Cerebellar nuclear complex (tissue), 1 donor: ENCODE measurements at regions not wholly inside any gene's neighbourhood (a gene's known extent, or its start where the extent isn't known, plus 50 kb on each side); places are given as distances from the start of the nearest gene placed in this dataset.
"Not testable (repeated sequence)": the region's sequence is repeated elsewhere in the genome, so short reads cannot be mapped to it uniquely, and the experiment has no call there.

ENCODE experiments used
- DNase-seq, 2 experiments: peaks; one replicate each; lab custom pipeline; 2025; lab: John Stamatoyannopoulos, UW

DNA sequence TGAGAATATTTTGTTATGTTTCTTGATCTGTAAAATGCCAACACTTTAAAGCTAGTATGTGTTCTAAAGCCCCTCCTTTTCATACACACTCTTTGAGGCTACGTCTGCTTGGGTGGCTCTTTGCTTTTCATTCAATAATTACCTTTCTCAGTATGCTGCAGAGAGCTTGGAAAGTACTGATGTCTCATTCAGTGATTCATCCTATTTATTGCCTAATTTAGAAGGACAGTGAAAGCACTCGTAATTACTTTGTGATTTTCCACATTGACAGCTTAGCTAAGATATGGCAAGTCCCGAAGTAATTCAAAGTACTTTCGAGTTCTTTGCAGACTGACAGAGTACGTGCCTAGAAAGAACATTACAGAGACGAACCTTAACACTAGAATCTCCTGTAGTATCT lies 57.2 kb downstream of the BMP15 start:
- DNase-seq: no peak

DNA sequence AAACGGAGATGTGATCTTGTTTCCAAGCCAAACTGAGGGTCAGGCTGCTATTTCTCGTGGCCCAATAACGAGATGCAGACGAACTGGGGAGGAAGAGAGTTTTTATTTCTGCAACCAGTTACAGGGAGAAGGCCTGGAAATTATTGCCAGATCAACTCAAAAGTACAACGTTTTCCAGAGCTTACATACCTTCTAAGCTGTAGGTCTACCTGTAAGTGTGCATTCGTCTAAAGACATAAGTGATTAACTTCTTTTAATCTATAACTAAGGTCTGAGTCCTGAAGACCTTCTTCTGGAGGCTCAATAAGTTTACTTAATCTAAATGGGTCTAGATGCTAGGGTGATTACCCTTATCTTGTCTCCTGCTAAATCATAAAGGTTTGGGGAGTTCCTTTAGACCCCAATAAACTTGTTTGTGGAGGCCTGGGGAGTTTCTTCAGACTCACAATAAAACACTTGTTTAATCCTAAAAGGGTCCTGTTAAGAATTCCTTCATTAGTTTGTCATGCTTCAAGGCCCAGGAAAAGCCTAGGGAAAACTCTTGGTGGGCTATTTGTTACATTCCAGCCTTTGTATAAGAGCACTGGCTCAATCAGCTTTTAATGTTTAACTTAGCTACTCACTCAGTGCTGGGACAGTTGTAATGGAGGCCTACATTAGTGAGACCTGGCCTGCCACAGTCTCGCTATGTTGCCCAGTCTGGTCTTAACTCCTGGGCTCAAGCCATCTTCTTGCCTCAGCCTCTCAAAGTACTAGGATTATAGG lies 58.5 kb downstream of the BMP15 start:
- not testable (repeated sequence) for DNase-seq

DNA sequence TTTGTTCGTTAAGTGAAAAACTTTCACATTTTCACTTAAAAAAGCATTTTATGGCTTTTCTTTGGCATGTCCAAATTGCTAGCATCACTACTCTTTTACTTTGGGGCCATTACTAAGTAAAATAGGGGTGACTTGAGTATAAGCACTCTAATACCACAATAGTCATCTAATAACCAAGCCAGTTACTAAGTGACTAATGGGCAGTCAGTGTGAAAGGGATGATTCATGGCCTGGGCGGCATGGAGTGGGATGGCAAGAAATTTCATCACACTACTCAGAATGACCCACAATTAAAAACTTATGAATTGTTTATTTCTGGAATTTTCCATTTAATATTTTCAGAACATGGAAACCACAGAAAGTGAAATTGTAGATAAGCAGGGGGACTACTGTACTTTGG lies 60.9 kb downstream of the BMP15 start:
- DNase-seq: no peak

DNA sequence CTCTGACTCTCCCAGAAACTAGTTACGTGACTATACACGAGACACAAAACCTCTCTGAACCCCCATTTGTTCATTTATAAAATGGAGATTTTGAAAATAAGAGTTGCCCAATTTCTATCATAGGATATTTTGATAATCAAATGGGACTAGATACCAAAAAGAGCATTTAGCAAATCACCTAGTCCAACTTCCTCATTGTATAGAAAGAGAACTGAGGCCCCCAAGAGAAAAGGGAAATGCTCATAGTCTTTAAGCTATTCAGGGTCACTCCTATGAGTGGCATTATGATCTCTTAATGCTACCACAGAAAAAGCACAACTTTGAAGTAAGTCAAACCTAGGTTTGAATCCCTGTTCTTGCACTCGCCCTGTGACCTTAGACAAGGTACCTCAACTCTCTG lies 62.7 kb downstream of the BMP15 start:
- DNase-seq: no peak

DNA sequence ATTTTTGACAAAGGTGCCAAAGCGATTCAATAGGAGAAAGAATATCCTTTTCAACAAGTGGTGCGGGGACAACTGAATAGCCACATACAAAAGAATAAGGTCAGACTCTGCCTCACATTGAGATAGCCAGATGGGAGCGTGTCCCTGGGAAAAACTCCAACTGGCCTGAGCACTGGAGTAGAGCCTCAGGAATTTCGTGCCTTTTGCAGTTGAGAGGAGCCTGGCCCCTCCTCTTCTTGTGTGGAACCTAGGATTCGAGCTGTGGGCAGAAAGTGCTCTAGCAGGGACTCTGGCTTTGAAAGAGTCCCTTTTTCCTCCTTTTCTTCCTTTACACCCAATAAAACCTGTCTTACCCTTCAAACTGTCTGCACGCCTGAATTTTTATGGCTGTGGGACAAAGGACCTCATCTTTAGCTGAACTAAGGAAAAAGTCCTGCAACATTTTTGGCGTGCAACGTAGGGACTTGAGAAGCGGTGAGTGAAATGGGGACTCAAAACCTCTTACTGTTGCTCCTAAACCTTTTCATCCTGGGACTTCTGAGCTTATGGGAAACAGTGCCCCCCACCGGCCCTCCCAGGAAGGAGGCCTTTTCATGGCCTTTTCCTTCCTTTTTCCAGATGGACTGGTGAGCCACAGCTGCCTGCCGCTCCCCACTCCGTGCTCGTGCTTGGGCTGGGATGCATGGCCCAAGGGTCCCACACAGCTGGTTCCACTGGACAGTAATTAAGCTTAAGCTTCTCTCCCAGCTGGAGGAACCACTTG lies 68.6 kb downstream of the BMP15 start:
- peak in 1 of 2 experiments; percentile 8 for DNase-seq

DNA sequence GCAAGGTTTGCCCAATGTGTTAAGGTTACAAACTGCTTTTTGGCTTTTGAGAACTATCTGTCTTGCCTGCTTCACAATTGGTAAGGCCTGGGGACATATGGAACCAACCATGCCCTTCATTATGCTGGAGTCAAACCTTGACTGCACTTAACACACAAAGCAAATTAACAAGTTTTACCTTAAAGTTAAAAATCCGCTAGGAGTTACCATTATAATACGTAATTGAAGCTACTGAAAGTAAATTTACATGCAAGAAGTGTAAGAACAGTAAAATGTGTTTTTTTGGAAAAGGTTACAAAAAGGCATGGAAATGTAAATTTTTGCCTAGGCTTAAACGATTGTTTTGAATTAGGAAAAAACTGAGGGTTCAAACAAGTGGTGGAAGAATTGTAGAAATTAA lies 69.7 kb downstream of the BMP15 start:
- no peak for DNase-seq

DNA sequence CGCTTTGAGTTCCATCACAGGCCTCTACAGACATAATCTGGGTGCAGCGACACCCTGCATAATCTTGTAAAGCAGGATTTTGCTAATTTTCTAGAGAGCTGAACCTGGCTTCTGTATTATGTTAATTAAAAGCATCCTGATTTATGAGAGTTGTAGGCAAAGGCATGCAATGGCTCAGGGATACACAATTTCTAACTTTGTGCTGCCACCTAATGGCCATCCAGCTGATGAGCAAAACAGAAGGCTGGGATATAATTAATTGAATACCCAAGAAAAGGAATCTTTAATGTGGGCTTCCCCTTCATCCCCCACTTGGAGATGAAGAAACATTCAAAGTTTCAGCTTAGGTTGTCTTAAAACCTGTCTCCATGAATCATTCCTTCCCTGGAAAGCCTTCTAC lies 78.1 kb downstream of the BMP15 start:
- DNase-seq: peak in 1 of 2 experiments; percentile 1

DNA sequence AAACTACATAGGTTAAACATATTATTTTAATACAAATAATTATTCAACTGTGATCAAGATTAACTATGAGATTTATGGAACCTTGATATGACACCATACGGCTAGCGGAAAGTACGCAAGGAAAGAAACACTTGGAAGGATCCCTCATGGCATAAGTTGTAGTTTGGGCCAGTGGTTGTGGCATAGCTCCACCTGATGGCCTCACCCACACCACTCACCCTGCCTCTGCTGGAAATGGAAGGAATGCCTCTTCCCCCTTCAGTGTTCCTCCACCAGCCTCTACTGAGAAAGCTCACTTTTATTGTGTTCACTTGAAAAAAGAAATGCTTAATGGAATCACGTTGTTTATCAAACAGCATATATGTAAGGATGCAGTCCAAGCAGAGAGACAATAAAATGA lies 86.4 kb downstream of the BMP15 start:
- DNase-seq: no peak

DNA sequence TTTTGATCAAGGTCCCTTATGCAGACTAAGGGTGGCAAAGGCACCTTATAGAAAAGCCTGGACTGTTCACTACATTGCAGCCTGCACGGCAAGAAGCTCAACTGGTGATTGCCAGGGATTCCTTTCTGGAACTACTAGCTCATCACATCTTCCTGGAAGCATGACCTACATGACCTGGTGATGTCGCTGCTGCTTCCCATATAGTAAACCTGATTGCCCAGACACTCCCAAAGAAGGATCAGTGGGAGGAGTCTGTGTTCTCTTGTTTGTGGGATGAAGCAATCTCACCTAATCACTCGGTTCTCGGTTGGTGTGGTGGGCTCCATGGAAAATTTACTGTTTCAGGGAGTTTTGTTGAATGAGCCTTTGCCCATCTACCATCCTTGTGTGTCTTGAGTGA lies 89.8 kb downstream of the BMP15 start:
- not testable (repeated sequence) for DNase-seq

DNA sequence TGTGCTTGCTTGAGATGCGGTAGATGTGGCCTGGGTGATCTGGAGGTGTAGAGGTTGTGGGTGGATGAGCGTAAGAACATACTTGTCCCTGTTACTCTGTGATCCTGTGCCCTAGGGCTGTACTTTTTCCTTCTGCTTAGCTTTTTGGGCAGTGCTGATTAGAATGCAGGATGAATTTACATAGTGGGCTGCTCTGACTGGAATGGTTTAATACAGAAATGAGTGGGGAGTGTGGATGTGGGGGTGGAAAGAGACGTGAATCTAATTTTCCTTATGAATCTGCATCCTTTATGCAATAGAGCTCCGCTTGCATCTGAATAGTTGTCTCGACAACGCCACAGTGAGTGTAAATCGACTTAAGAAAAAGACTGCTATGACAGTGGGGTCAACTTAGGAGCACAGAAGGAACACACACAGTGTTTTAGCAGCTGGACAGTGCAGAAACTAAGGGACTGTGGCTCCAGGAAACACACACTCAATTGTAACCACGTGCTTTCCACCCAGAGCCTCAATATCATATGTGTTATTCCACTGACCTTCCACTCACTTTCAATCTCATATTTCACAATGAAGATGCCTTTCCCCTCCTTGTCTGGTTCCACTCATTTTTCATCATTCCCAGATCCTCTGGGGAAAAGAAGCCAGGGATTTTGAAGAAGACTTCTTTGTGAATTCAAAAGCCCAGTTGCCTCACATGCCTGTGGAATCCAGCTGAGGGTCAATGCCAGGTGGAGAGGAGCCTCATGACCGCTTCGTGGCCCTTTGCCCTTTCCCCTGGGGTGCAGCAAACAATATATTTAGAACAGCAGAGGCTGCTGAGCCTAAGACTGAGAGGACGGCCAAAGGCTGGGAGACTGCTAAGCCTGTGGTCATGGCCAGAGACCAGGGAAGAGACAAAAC lies 91.4 kb downstream of the BMP15 start:
- not testable (repeated sequence) for DNase-seq

DNA sequence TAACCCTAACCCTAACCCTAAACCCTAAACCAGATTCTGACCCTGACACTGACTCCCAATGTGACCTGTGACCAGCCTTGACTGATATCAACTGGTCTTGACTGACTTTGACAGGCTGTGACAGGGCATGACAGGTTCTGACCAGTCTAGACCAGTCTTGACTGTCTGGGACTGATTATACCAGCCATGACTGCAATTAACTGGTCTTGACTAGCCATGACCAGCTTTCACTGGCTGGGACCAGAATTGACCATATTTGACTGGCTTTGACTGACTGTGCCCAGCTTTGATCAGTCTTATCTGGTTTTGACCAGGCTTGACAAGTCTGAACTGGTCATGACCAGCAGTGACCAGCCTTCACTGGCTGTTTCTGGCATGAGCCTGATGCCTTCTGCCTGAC lies 95.5 kb downstream of the BMP15 start:
- DNase-seq: no peak

DNA sequence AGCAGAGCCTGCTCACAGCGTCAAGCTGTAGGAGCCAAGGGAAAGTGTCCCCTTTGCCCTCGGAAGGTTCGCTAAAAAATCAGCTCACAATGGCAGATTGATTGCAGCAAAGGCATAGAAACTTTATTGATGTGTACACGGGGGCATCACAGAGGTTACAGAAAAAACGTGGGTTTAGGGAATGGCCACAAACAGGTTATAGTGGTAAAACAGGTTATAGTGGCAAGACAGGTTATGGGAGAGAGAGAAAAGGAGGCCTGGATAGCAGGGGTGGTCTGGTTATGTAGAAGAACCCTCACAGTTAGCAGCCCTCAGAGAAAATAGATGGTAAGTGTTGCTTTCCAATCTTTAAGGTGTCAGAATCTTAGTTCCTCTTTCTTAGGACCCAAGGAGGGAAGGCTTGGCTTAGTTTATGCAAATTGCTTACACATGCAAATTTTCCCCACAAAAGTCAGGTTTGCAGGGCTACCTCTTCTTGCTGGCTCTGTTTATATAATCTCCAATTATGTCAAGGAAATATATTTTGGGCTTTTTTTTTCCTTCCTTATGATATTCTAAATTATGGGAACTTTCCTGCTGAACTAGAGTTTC lies 113.7 kb downstream of the BMP15 start:
- DNase-seq: no peak

DNA sequence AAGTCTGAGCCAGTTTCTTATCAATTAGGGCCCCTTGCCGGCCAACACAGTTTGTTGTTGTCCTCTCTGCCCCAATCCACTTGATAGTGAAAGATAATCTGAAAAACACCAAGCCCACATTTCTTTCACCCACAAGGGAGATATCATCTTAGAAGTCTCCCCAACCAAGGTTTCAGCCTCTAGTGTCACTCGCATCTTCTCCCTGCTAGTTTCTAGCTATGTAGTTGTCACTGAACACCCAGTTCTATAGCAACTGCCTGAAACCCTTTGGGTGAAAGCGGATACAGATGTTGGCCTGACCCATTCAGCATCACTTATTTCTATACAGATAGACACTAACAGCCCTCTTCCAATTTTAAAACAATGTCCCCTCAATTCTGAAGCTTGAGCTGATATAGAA lies 116.3 kb downstream of the BMP15 start:
- no peak for DNase-seq

DNA sequence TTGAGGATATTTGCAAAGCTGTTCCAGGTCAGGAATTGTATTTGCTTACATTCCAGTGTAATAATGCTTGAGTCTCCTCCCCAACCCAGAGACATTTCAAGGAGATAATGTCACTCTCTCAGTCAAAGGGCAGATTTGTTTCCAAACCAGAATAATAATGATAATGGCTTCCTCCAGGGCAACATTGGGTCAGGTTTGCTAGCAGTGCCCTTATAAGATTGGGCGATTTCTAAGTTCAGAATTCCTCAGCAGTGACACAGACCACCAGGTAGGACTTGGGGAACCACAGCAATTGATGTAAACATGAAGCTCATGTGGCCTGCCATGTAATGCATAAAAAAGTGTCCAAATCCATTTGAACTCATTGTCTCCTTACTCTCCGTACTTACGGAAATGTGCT lies 125.2 kb downstream of the BMP15 start:
- no peak for DNase-seq

DNA sequence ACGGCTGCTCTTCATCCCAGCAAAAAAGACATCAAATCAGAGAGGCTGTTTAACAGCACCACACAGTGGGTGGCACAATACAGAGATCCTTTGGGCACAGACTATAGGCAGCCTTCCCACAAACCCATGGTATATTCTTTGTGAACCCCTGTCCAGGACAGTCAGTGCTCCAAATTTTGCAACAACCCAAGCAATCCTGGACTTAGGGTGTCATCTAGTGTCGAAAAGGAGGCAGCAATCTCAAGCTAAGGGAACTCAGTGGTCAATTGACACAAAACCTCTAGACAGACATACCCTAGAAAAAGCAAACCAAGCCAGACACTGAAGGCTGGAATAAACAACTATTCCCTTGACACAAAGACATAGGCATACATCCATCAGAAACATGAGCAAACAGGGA lies 137.4 kb downstream of the BMP15 start:
- no peak for DNase-seq

DNA sequence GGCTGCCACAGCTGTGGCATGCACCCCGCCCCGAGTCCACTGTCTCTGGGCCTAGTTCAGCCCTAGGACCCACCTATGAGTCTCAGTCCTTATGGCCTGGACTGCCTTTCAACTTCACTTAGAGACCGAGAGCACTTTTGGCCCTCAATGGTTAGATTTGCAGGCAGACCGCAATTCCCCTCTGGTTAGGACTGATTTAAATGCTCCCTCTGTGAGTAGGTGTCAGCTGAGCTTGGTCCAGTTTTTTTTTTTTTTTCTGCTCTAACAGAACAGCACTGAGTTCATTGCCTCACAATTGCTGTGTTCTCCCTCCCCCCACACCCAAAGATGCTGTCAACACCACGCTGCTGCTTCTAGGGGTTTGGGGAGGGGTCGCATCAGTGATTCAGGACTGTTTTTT lies 143.2 kb downstream of the BMP15 start:
- DNase-seq: no peak

DNA sequence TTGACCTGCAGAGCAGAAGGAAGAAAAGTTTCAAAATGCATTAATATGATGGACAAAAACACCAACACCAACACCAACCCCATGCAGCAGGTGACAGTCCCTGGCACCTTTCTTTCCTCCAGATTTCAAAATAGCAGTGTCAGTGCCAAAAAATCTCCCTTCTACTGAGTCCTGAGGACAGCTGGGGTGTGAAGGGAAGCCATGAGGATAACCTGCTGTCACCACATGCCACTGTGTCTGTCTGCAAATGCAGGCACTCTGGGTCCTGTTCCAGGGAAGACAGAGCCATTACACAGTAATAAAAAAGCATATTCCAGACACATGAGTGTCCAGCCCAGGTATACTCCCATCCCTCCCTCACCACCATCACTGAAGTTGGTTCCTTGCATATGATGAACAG lies 187.5 kb downstream of the BMP15 start:
- no peak for DNase-seq

DNA sequence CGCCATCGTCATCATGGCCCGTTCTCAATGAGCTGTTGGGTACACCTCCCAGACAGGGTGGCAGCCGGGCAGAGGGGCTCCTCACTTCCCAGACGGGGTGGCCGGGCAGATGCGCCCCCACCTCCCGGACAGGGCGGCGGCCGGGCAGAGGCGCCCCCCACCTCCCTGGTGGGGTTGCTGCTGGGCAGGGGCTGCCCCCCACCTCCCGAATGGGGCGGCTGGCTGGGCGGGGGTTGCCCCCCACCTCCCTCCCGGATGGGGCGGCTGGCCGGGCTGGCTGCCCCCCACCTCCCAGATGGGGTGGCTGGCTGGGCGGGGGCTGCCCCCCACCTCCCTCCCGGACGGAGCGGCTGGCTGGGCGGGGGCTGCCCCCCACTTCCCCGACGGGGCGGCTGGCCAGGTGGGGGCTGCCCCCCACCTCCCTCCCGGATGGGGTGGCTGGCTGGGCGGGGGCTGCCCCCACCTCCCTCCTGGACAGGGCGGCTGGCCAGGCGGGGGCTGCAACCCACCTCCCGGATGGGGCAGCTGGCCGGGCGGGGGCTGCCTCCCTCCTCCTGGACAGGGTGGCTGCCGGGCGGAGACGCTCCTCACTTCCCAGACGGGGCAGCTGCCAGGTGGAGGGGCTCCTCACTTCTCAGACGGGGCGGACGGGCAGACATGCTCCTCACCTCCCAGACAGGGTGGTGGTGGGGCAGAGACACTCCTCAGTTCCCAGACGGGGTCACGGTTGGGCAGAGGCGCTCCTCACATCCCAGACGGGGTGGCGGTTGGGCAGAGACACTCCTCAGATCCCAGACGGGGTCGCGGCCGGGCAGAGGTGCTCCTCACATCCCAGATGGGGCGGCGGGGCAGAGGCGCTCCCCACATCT lies 208.8 kb downstream of the BMP15 start:
- not testable (repeated sequence) for DNase-seq

DNA sequence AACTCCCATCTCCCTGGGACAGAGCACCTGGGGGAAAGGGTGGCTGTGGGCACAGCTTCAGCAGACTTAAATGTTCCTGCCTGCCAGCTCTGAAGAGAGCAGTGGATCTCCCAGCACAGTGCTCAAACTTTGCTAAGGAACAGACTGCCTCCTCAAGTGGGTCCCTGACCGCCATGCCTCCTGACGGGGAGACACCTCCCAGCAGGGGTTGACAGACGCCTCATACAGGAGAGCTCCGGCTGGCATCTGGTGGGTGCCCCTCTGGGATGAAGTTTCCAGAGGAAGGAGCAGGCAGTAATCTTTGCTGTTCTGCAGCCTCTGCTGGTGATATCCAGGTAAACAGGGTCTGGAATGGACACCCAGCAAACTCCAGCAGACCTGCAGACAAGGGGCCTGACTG lies 206.9 kb upstream of the NUDT10 start:
- not testable (repeated sequence) for DNase-seq

DNA sequence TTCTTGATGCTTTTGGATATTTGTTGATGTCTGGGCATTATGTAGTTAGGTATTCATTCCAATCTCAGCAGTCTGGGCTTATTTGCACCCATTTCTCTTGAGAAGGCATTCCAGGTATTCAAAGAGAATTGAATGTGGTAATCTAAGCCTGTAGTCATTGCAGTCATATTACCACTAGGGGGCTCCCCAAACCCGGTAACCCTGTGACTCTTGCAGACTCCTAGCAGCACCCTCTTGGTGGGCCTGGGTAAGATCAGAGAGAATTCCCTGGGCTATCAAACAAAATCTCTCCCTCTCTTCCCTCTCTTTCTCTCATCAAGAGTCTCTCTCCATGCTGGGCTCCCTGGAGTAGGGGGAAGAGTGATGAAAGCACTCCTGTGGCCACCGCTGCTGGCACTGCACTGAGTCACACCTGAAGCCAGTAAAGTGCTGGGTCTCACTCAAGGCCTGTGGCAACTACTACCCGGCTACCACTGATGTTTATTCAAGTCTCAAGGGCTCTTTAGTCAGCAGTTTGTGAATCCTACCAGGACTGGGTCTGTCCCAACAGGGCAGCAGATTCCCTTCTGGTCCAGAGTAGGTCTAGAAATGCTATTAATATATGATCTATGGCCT lies 187.7 kb upstream of the NUDT10 start:
- DNase-seq: no peak

DNA sequence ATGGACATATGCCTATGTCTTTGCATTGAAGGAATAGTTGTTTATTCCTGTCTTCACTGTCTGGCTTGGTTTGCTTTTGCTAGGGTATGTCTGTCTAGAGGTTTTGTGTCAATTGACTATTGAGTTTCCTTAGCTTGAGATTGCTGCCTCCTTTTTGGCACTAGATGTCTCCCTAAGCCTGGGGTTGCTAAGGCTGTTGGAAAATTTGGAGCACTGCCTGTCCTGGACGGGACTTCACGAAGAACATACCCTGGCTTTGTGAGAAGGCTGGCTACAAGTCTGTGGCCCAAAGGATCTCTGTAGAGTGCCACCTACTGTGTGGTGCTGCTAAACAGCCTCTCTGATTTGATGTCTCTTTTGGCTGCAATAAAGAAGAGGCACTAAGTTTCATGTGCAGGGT lies 183.8 kb upstream of the NUDT10 start:
- DNase-seq: no peak
